GM23248 (cell line): ENCODE measurements at regions not wholly inside any gene's neighbourhood (a gene's known extent, or its start where the extent isn't known, plus 50 kb on each side); places are given as distances from the start of the nearest gene placed in this dataset.

Source experiments
- DNase-seq: peaks from one replicate; pipeline ENCODE4 v3.0.0-alpha.2; 2015
- H2AFZ ChIP-seq: fragments of 200-600 bp; sonication (generic); 2 replicates; pipeline ENCODE4 v1.6.1; 2016; ENCODE audit warnings: antibody characterized with exemption
- H3F3A ChIP-seq: fragments of 200-600 bp; sonication (generic); 2 replicates; pipeline ENCODE4 v1.6.1; 2016; ENCODE audit warnings: mild to moderate bottlenecking, antibody characterized with exemption, mixed run types; ENCODE audit not compliant: insufficient read depth
- H3K27ac ChIP-seq: fragments of 200-600 bp; sonication (generic); 2 replicates; pipeline ENCODE4 v1.5.1; 2016; ENCODE audit warnings: mild to moderate bottlenecking
- H3K27me3 ChIP-seq: fragments of 200-600 bp; sonication (generic); replicated peaks from 2 replicates; pipeline ENCODE4 v1.6.1; 2016; ENCODE audit warnings: mild to moderate bottlenecking; ENCODE audit not compliant: insufficient read depth
- H3K36me3 ChIP-seq: fragments of 200-600 bp; sonication (generic); 2 replicates; pipeline ENCODE4 v1.6.1; 2016; ENCODE audit warnings: low read depth, mild to moderate bottlenecking
- H3K4me1 ChIP-seq: fragments of 200-600 bp; sonication (generic); 2 replicates; pipeline ENCODE4 v1.6.1; 2016; ENCODE audit warnings: mild to moderate bottlenecking; ENCODE audit not compliant: insufficient read depth
- H3K4me2 ChIP-seq: fragments of 200-600 bp; sonication (generic); one replicate; pipeline ENCODE4 v1.6.1; 2016; ENCODE audit warnings: mild to moderate bottlenecking; ENCODE audit not compliant: unreplicated experiment
- H3K4me3 ChIP-seq: fragments of 200-600 bp; sonication (generic); 2 replicates; pipeline ENCODE4 v1.5.1; 2016; ENCODE audit warnings: mild to moderate bottlenecking
- H3K79me2 ChIP-seq: fragments of 200-600 bp; sonication (generic); 2 replicates; pipeline ENCODE4 v1.6.1; 2016; ENCODE audit warnings: mild to moderate bottlenecking; ENCODE audit not compliant: insufficient read depth
- H3K9ac ChIP-seq: fragments of 200-600 bp; sonication (generic); 2 replicates; pipeline ENCODE4 v1.6.1; 2016; ENCODE audit warnings: mild to moderate bottlenecking
- H3K9me2 ChIP-seq: fragments of 200-600 bp; sonication (generic); 2 replicates; pipeline ENCODE4 v1.6.1; 2016; ENCODE audit warnings: mixed run types, mild to moderate bottlenecking, moderate library complexity; ENCODE audit not compliant: insufficient read depth
- H3K9me3 ChIP-seq: fragments of 200-600 bp; sonication (generic); one replicate; pipeline ENCODE4 v1.6.1; 2017; ENCODE audit warnings: low read depth
- H4K20me1 ChIP-seq: fragments of 200-600 bp; sonication (generic); 2 replicates; pipeline ENCODE4 v1.6.0; 2016; ENCODE audit not compliant: insufficient read depth
- EZH2 ChIP-seq: fragments of 200-600 bp; sonication (generic); IDR thresholded peaks from 2 replicates; pipeline ENCODE4 v1.6.1; 2018; ENCODE audit warnings: antibody characterized with exemption, mild to moderate bottlenecking; ENCODE audit not compliant: insufficient read depth, poor library complexity, severe bottlenecking
- EZH2phosphoT487 ChIP-seq: fragments of 200-600 bp; sonication (generic); IDR thresholded peaks from 2 replicates; pipeline ENCODE4 v1.6.1; 2018; ENCODE audit warnings: antibody characterized with exemption, moderate library complexity, mild to moderate bottlenecking, low read depth; ENCODE audit not compliant: insufficient read depth
- WGBS, 2 experiments: methylation state at CpG; one replicate each; pipeline ENCODE4 v1.1.6; 2015 to 2017; ENCODE audit warnings: low lambda C conversion rate in 2 of 2, low coverage in 1 of 2; ENCODE audit errors: missing lambda C conversion rate in 2 of 2; 5-methylcytosine and 5-hydroxymethylcytosine counted together
- in situ Hi-C: fragments of 300-500 bp; cut with MboI; formaldehyde crosslinking; loops from 2 replicates; pipeline ENCODE4 v1.15.0; 2020

GRCh38 chr11:134850566-134850965 is 438.5 kb upstream of the B3GAT1 start:
- Histone ChIP-seq H3K27me3 (no peaks in the 10 kb centered on the region), H3K4me3 (no peak overlapping the region), H3K79me2 (no peaks in the 10 kb centered on the region), H3K4me1 (no peaks in the 10 kb centered on the region), H4K20me1 (no peaks in the 10 kb centered on the region), H3K9me3 (no peaks in the 10 kb centered on the region), H3K9me2 (no peaks in the 10 kb centered on the region), H3K4me2 (no peak overlapping the region), H3K36me3 (no peaks in the 10 kb centered on the region), H3K9ac (no peak overlapping the region), H3F3A (no peaks in the 10 kb centered on the region), H3K27ac (no peak overlapping the region), H2AFZ (no peak overlapping the region)
- in situ Hi-C loops, result no loop called here
- no peak for TF ChIP-seq EZH2
- no peak for TF ChIP-seq EZH2phosphoT487
- no peak for DNase-seq
- 0 to 1% methylated on average over 2 of the region's 2 CpGs for WGBS, 2 experiments

- Histone ChIP-seq H3K9me2 (no peaks in the 10 kb centered on the region), H3K36me3 (no peaks in the 10 kb centered on the region), H3K27me3 (no peaks in the 10 kb centered on the region), H4K20me1 (no peaks in the 10 kb centered on the region), H3K4me2 (no peak overlapping the region), H3K79me2 (no peaks in the 10 kb centered on the region), H3F3A (no peaks in the 10 kb centered on the region), H3K4me3 (no peak overlapping the region), H2AFZ (no peak overlapping the region), H3K9me3 (no peaks in the 10 kb centered on the region), H3K27ac (no peak overlapping the region), H3K9ac (no peak overlapping the region), H3K4me1 (no peaks in the 10 kb centered on the region)
- WGBS, 2 experiments, result 15 to 17% methylated on average over 3 of the region's 3 CpGs
- in situ Hi-C loops, result no loop called here
- DNase-seq, result no peak
- no peak for TF ChIP-seq EZH2
- TF ChIP-seq EZH2phosphoT487, result no peak
Observed at GRCh38 chr11:134849833-134850232, 437.8 kb upstream of the B3GAT1 start.

DNA sequence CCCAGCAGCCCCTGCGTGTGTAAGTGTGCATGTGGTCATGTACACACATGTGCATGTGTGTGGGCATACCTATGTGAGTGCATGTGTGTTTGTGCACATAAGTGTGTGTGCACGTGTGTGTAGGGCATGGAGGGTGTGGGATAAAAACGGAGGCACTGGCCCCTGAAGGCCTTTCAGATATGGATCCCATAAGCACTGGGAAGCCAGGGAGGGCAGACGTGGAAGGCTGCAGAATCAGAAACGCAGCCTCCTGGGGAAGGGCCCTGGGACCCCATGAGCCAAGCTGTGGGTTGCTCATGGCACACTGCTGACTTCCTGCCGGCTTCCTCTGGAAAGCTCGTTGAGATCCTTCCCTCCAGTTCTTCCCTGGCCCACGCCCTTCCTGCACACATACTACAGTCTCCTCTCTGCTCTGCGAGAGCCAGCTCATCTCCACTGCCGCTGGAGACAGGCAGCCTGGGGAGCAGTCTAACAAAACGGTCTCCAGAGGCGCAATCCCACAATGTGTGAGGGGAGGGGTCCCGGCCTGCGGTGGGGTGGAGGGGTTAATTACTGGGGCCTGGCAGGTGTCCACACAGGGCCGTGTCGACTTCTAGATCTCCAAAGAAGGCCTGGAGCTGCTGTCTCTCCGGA is 435.2 kb upstream of the B3GAT1 start:
- TF ChIP-seq EZH2 (no peak), EZH2phosphoT487 (no peak)
- Histone ChIP-seq H3K4me1 (no peaks in the 10 kb centered on the region), H3K27me3 (no peaks in the 10 kb centered on the region), H3K27ac (no peak overlapping the region), H3K9ac (no peak overlapping the region), H4K20me1 (no peaks in the 10 kb centered on the region), H3K4me2 (no peak overlapping the region), H3K9me3 (no peaks in the 10 kb centered on the region), H3K79me2 (no peaks in the 10 kb centered on the region), H3F3A (no peaks in the 10 kb centered on the region), H3K9me2 (no peaks in the 10 kb centered on the region), H2AFZ (no peak overlapping the region), H3K36me3 (no peaks in the 10 kb centered on the region), H3K4me3 (no peak overlapping the region)
- no peak for DNase-seq
- in situ Hi-C loops, result no loop called here
- 17 to 24% methylated on average over 13 to 17 of the region's 17 CpGs for WGBS, 2 experiments

DNA sequence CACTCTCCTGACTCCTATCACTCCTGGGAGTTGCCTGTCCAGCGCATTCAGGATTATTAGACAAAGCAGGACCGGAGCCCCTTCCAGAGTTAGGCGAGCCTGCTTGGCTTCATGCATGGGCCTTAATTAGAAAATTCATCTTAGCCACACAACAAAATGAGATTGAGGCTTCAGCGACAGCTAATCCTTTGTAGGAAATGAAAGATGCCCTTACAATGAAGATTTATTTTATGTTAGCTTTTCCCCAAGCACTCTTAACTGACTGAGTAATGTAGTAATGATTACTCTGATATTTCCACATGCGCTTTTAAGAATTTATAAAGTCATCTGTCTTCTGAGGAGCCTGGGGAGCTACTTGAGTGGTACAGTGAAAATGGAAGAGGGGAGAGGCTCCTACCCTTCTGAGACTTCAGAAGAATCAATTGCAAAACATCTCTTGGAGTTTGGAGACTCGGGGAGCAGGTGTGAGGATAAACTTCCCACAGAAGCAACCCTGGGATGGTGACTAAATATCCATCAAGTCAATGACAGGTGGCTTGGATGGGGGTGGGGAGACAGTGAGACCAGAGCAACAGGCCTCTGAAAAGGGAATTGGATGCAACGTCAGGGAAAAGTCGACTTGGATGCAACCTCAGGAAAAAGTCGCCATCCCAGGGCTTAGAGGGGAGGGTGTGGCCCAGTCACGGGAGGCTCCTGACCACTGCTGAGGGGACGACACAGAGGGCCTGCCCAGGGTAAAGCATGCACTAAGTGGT is 434.5 kb upstream of the B3GAT1 start:
- H3K79me2 ChIP-seq, result no peaks in the 10 kb centered on the region
- in situ Hi-C loops, result no loop called here
- no peak overlapping the region for H3K4me3 ChIP-seq
- H4K20me1 ChIP-seq, result no peaks in the 10 kb centered on the region
- WGBS, 2 experiments, result 28 to 35% methylated on average over 11 of the region's 11 CpGs
- DNase-seq, result no peak
- H3K4me2 ChIP-seq, result no peak overlapping the region
- no peaks in the 10 kb centered on the region for H3K9me3 ChIP-seq
- no peak overlapping the region for H3K9ac ChIP-seq
- no peaks in the 10 kb centered on the region for H3K9me2 ChIP-seq
- no peak for TF ChIP-seq EZH2phosphoT487
- no peak for TF ChIP-seq EZH2
- H3K4me1 ChIP-seq, result no peaks in the 10 kb centered on the region
- H3K27me3 ChIP-seq, result no peaks in the 10 kb centered on the region
- H2AFZ ChIP-seq, result no peak overlapping the region
- H3K27ac ChIP-seq, result no peak overlapping the region
- no peaks in the 10 kb centered on the region for H3K36me3 ChIP-seq
- no peaks in the 10 kb centered on the region for H3F3A ChIP-seq
